ENCODE measurements at regions not wholly inside any gene's neighbourhood (a gene's known extent, or its start where the extent isn't known, plus 50 kb on each side); places are given as distances from the start of the nearest gene placed in this dataset.

DNA sequence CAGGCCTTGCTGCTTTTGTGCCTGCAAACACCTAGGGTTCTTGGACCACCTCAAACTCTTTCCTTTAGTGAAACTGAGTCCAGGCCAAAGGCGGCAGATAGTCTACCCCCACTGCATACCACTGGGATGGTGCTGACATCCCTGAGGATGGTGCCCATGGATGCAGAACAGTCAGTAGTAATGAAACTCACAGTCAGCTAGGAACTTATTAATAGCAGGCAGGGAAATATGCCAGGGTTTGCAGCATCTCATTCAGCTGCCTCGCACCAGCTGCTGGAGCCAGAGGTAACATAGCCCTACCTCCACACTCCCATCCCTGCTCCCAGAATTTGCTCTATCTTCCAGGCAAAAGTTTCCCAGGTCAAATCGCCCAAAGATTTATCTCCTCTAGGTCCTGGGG lies 189.1 kb downstream of the SREK1 start:
- H3K4me3 ChIP-seq (ENCODE audit: extremely low read depth, insufficient read depth, low read length, poor library complexity, severe bottlenecking) = no peak overlapping the region
- WGBS, 2 experiments (ENCODE audit: insufficient coverage in 2 of 2) = 90 to 100% methylated on average over 2 to 3 of the region's 3 CpGs
- no peaks in the 10 kb centered on the region for H3K4me1 ChIP-seq (ENCODE audit: control insufficient read depth, insufficient read depth, low read length, poor library complexity, severe bottlenecking)
- H3K27ac ChIP-seq (ENCODE audit: low read depth, low read length, severe bottlenecking) = no peak overlapping the region
- H3K9me3 ChIP-seq (ENCODE audit: control insufficient read depth, low read length) = no peaks in the 10 kb centered on the region
- H3K36me3 ChIP-seq (ENCODE audit: control insufficient read depth, insufficient read depth, low read length) = no peaks in the 10 kb centered on the region

DNA sequence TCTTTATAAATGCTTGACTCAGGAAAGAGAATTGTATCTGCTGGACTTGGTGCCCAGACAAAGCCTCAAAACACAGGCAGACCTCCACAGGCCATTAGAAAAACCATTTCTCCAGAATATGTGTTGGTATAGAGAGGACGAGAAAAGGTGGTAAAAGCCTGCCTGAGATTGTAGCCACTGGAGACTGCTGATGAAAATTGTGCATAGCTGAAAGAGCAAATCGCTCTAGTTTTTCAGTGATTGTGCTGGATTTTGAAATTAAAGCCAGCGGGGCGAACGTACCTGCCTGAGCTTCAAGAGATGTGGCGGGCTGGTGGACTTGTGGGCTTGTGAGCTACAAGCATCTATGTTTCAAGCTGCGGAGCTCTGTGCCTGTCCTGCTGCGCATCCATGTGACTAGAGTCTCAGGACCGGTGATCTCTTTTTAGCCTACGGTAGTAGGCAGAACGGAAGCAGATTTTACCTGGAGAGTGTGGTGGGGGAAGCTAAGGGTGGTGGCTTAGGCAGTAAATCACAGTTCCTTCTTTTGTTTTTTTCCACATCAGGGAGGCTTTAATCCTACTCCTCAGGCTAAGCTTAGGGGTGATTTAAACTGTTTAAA lies 193.6 kb downstream of the SREK1 start:
- Histone ChIP-seq H3K36me3 (ENCODE audit: control insufficient read depth, insufficient read depth, low read length) (no peaks in the 10 kb centered on the region), H3K4me3 (ENCODE audit: extremely low read depth, insufficient read depth, low read length, poor library complexity, severe bottlenecking) (no peak overlapping the region), H3K27ac (ENCODE audit: low read depth, low read length, severe bottlenecking) (no peak overlapping the region), H3K9me3 (ENCODE audit: control insufficient read depth, low read length) (no peaks in the 10 kb centered on the region), H3K4me1 (ENCODE audit: control insufficient read depth, insufficient read depth, low read length, poor library complexity, severe bottlenecking) (no peaks in the 10 kb centered on the region)
- 90 to 94% methylated on average over 8 to 10 of the region's 11 CpGs for WGBS, 2 experiments (ENCODE audit: insufficient coverage in 2 of 2)

DNA sequence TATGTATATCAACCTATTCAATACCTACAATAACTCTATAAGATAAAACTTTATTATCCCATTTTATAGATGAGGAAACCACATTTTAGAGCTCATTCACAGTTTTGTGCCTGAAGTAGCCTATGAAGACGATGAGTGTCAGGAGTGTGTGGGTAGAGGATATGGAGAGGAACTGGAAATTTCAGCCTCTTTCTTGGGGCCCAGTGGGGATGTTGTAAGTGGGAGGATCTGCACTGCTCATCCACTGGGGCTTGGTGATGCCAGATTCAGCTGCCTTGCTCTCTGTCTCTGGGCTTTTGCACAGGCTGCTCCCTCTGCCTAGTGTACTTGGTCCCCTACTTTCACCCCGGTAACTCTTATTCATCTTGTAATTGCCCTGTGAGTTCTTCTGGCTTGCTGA lies 194.7 kb downstream of the SREK1 start:
- WGBS, 2 experiments (ENCODE audit: insufficient coverage in 2 of 2) = 100% methylated on average over 1 of the region's 2 CpGs
- Histone ChIP-seq H3K27ac (ENCODE audit: low read depth, low read length, severe bottlenecking) (no peak overlapping the region), H3K4me3 (ENCODE audit: extremely low read depth, insufficient read depth, low read length, poor library complexity, severe bottlenecking) (no peak overlapping the region), H3K4me1 (ENCODE audit: control insufficient read depth, insufficient read depth, low read length, poor library complexity, severe bottlenecking) (no peaks in the 10 kb centered on the region), H3K9me3 (ENCODE audit: control insufficient read depth, low read length) (no peaks in the 10 kb centered on the region), H3K36me3 (ENCODE audit: control insufficient read depth, insufficient read depth, low read length) (no peaks in the 10 kb centered on the region)

- Histone ChIP-seq H3K4me1 (ENCODE audit: control insufficient read depth, insufficient read depth, low read length, poor library complexity, severe bottlenecking) (no peaks in the 10 kb centered on the region), H3K9me3 (ENCODE audit: control insufficient read depth, low read length) (no peaks in the 10 kb centered on the region), H3K27ac (ENCODE audit: low read depth, low read length, severe bottlenecking) (no peak overlapping the region), H3K36me3 (ENCODE audit: control insufficient read depth, insufficient read depth, low read length) (no peaks in the 10 kb centered on the region), H3K4me3 (ENCODE audit: extremely low read depth, insufficient read depth, low read length, poor library complexity, severe bottlenecking) (no peak overlapping the region)
- no CpG with 5 or more reads among the region's 1 CpG for WGBS, 2 experiments (ENCODE audit: insufficient coverage in 2 of 2)
Observed at GRCh38 chr5:66339896-66340295, 195.8 kb downstream of the SREK1 start.

GRCh38 chr5:66340786-66341185 lies 196.7 kb downstream of the SREK1 start:
- Histone ChIP-seq H3K27ac (ENCODE audit: low read depth, low read length, severe bottlenecking) (no peak overlapping the region), H3K4me3 (ENCODE audit: extremely low read depth, insufficient read depth, low read length, poor library complexity, severe bottlenecking) (no peak overlapping the region), H3K9me3 (ENCODE audit: control insufficient read depth, low read length) (no peaks in the 10 kb centered on the region), H3K36me3 (ENCODE audit: control insufficient read depth, insufficient read depth, low read length) (no peaks in the 10 kb centered on the region), H3K4me1 (ENCODE audit: control insufficient read depth, insufficient read depth, low read length, poor library complexity, severe bottlenecking) (no peaks in the 10 kb centered on the region)
- WGBS, 2 experiments (ENCODE audit: insufficient coverage in 2 of 2) = no CpG with 5 or more reads among the region's 1 CpG

GRCh38 chr5:66342341-66342880 lies 198.3 kb downstream of the SREK1 start:
- no peaks in the 10 kb centered on the region for H3K36me3 ChIP-seq (ENCODE audit: control insufficient read depth, insufficient read depth, low read length)
- no peaks in the 10 kb centered on the region for H3K4me1 ChIP-seq (ENCODE audit: control insufficient read depth, insufficient read depth, low read length, poor library complexity, severe bottlenecking)
- no peaks in the 10 kb centered on the region for H3K9me3 ChIP-seq (ENCODE audit: control insufficient read depth, low read length)
- H3K27ac ChIP-seq (ENCODE audit: low read depth, low read length, severe bottlenecking) = no peak overlapping the region
- H3K4me3 ChIP-seq (ENCODE audit: extremely low read depth, insufficient read depth, low read length, poor library complexity, severe bottlenecking) = no peak overlapping the region

GRCh38 chr5:66343370-66344071 lies 199.4 kb downstream of the SREK1 start:
- Histone ChIP-seq H3K4me1 (ENCODE audit: control insufficient read depth, insufficient read depth, low read length, poor library complexity, severe bottlenecking) (no peaks in the 10 kb centered on the region), H3K4me3 (ENCODE audit: extremely low read depth, insufficient read depth, low read length, poor library complexity, severe bottlenecking) (no peak overlapping the region), H3K36me3 (ENCODE audit: control insufficient read depth, insufficient read depth, low read length) (no peaks in the 10 kb centered on the region), H3K9me3 (ENCODE audit: control insufficient read depth, low read length) (no peaks in the 10 kb centered on the region), H3K27ac (ENCODE audit: low read depth, low read length, severe bottlenecking) (no peak overlapping the region)
- WGBS, 2 experiments (ENCODE audit: insufficient coverage in 2 of 2) = 80 to 100% methylated on average over 1 to 3 of the region's 5 CpGs

DNA sequence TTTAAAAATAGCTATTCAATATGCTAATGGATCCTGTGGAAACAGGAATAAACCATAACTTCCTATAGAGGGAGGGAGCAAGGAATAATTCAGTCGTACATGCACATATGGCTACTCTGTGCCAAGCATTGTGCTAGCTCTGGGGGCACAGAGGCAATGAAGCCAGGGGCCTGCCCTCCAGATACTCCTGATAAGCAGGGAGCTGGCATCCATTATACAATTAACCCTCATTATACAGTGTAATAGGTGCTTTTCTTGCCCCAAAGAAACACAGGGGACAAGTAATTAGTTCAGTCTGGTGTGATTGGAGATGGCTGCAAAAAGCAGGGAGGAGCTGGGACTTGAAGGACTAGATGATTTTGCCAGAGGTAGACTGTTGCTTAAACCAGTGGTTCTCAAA lies 200.4 kb downstream of the SREK1 start:
- Histone ChIP-seq H3K27ac (ENCODE audit: low read depth, low read length, severe bottlenecking) (no peak overlapping the region), H3K36me3 (ENCODE audit: control insufficient read depth, insufficient read depth, low read length) (no peaks in the 10 kb centered on the region), H3K9me3 (ENCODE audit: control insufficient read depth, low read length) (no peaks in the 10 kb centered on the region), H3K4me3 (ENCODE audit: extremely low read depth, insufficient read depth, low read length, poor library complexity, severe bottlenecking) (no peak overlapping the region), H3K4me1 (ENCODE audit: control insufficient read depth, insufficient read depth, low read length, poor library complexity, severe bottlenecking) (no peaks in the 10 kb centered on the region)
- WGBS, 2 experiments (ENCODE audit: insufficient coverage in 2 of 2) = no CpG with 5 or more reads among the region's 1 CpG

- Histone ChIP-seq H3K36me3 (ENCODE audit: control insufficient read depth, insufficient read depth, low read length) (no peaks in the 10 kb centered on the region), H3K9me3 (ENCODE audit: control insufficient read depth, low read length) (no peaks in the 10 kb centered on the region), H3K4me3 (ENCODE audit: extremely low read depth, insufficient read depth, low read length, poor library complexity, severe bottlenecking) (no peak overlapping the region), H3K27ac (ENCODE audit: low read depth, low read length, severe bottlenecking) (no peak overlapping the region), H3K4me1 (ENCODE audit: control insufficient read depth, insufficient read depth, low read length, poor library complexity, severe bottlenecking) (no peaks in the 10 kb centered on the region)
Observed at GRCh38 chr5:66345281-66345680, 201.2 kb downstream of the SREK1 start.

DNA sequence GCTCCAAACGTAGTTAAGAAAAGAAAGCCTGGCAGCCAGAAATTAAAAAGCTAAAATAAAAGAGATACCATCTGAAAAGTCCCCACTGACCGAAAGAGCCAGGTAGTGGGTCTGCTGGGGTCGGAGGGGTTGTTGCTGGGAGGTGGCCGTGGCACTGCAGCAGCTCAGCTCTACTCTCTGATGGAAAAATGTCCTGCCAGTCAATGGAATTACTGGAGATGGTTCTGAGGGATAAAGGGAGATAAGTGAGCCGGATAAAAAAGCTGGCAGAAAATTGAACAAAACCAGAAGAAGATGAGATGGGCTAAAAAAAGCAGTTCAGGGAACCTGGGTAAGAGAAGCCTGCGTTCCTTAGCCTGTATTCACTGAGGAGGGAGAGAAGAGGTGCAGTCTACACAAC lies 202.8 kb downstream of the SREK1 start:
- 90% methylated on average over 5 to 6 of the region's 6 CpGs for WGBS, 2 experiments (ENCODE audit: insufficient coverage in 2 of 2)
- Histone ChIP-seq H3K4me1 (ENCODE audit: control insufficient read depth, insufficient read depth, low read length, poor library complexity, severe bottlenecking) (no peaks in the 10 kb centered on the region), H3K4me3 (ENCODE audit: extremely low read depth, insufficient read depth, low read length, poor library complexity, severe bottlenecking) (no peak overlapping the region), H3K9me3 (ENCODE audit: control insufficient read depth, low read length) (no peaks in the 10 kb centered on the region), H3K27ac (ENCODE audit: low read depth, low read length, severe bottlenecking) (no peak overlapping the region), H3K36me3 (ENCODE audit: control insufficient read depth, insufficient read depth, low read length) (no peaks in the 10 kb centered on the region)

- H3K4me3 ChIP-seq (ENCODE audit: extremely low read depth, insufficient read depth, low read length, poor library complexity, severe bottlenecking) = no peak overlapping the region
- H3K36me3 ChIP-seq (ENCODE audit: control insufficient read depth, insufficient read depth, low read length) = no peaks in the 10 kb centered on the region
- no peak overlapping the region for H3K27ac ChIP-seq (ENCODE audit: low read depth, low read length, severe bottlenecking)
- WGBS, 2 experiments (ENCODE audit: insufficient coverage in 2 of 2) = 92 to 94% methylated on average over 2 of the region's 4 CpGs
- no peaks in the 10 kb centered on the region for H3K9me3 ChIP-seq (ENCODE audit: control insufficient read depth, low read length)
- H3K4me1 ChIP-seq (ENCODE audit: control insufficient read depth, insufficient read depth, low read length, poor library complexity, severe bottlenecking) = no peaks in the 10 kb centered on the region
Observed at GRCh38 chr5:66348387-66349125, 204.5 kb downstream of the SREK1 start.
